ENCODE measurements at regions not wholly inside any gene's neighbourhood (a gene's known extent, or its start where the extent isn't known, plus 50 kb on each side); places are given as distances from the start of the nearest gene placed in this dataset.

DNA sequence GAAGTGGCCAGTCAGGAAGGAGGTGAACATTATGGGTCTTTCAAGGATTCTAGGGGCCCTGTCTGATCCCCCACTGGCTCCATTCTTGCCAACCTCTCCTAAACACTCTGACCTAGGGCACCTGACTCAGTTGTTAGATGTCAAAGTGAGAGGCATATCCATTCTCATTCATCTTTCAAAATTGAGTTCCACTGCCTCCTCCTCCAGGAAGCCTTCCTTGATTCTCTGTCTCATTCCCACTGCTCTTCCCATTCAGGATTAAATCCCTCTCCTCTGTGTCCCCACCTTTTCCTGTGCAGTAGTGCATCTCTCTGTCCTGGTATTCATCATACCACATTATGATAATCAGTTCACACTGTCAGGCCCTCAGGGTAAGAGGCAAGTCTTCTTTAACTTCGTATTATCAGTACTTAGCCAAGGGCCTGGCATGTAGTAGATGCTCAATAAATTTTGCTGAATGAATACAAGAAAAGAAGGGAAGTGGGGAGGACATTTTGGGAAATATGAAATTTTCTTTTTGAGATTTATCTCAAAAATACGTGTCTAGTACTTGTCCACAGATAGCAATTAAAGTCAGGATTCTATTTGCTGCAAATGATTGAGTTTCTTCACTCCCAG, 61.8 kb upstream of the ITPKB start:
- TF ChIP-seq EP300 (IDR thresholded peaks at IDR 0.05) (no peak), CEBPB (IDR thresholded peaks at IDR 0.05) (no peak), FOSL2 (IDR thresholded peaks at IDR 0.05) (no peak), FOSL2 (CRISPR knock-in tag; IDR thresholded peaks at IDR 0.05) (no peak), TP53 (CRISPR knock-in tag; IDR thresholded peaks at IDR 0.05) (no peak)
- TF ChIP-seq, protein P1, sequence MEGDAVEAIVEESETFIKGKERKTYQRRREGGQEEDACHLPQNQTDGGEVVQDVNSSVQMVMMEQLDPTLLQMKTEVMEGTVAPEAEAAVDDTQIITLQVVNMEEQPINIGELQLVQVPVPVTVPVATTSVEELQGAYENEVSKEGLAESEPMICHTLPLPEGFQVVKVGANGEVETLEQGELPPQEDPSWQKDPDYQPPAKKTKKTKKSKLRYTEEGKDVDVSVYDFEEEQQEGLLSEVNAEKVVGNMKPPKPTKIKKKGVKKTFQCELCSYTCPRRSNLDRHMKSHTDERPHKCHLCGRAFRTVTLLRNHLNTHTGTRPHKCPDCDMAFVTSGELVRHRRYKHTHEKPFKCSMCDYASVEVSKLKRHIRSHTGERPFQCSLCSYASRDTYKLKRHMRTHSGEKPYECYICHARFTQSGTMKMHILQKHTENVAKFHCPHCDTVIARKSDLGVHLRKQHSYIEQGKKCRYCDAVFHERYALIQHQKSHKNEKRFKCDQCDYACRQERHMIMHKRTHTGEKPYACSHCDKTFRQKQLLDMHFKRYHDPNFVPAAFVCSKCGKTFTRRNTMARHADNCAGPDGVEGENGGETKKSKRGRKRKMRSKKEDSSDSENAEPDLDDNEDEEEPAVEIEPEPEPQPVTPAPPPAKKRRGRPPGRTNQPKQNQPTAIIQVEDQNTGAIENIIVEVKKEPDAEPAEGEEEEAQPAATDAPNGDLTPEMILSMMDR (IDR thresholded peaks at IDR 0.05) = no peak

Data from A549 (cell line).